ENCODE measurements at regions not wholly inside any gene's neighbourhood (a gene's known extent, or its start where the extent isn't known, plus 50 kb on each side); places are given as distances from the start of the nearest gene placed in this dataset.
A peak's percentile ranks its signal among the peaks of the same experiment; 100 is the strongest.

GRCh38 chr14:43175896-43176295 lies 1331.2 kb downstream of the FSCB start:
- no peak for FAIRE-seq
- ChIA-PET CTCF (ENCODE audit: low intra/inter-chr PET ratio, low total read pairs) (no interaction called here), POLR2A (no interaction called here)
- TF ChIP-seq NFIB (CRISPR knock-in tag; IDR thresholded peaks at IDR 0.05; ENCODE audit: borderline replicate concordance) (no peak), MNT (IDR thresholded peaks at IDR 0.05) (peak; percentile 97), ZBTB7A (CRISPR knock-in tag; IDR thresholded peaks at IDR 0.05) (0 out of 2 replicates have a peak, but pooled peaks have one; percentile 49), CAMTA2 (CRISPR knock-in tag; IDR thresholded peaks at IDR 0.05; ENCODE audit: borderline replicate concordance) (no peak), HCFC1 (IDR thresholded peaks at IDR 0.05; ENCODE audit: low read depth, low read length) (no peak), ZNF407 (CRISPR knock-in tag; IDR thresholded peaks at IDR 0.05; ENCODE audit: not compliant biosample characterization) (no peak), DZIP1 (CRISPR knock-in tag; IDR thresholded peaks at IDR 0.05) (no peak), PHB2 (IDR thresholded peaks at IDR 0.05; ENCODE audit: partially characterized antibody) (no peak)
- Histone ChIP-seq H3K36me3 (replicated peaks in 1 of 2; ENCODE audit: control insufficient read depth in 1 of 2, insufficient read depth in 2 of 2, low read length in 2 of 2) (no peaks in the 10 kb centered on the region), H3K79me2 (ENCODE audit: insufficient read depth, low read length) (no peaks in the 10 kb centered on the region), H3K4me3 (replicated peaks in 1 of 3; ENCODE audit: insufficient read depth in 1 of 3, low read depth in 2 of 3, low read length in 3 of 3) (no peak overlapping the region), H3K9ac (ENCODE audit: insufficient read depth, low read depth, low read length) (no peak overlapping the region), H3K4me1 (ENCODE audit: insufficient read depth, low read length) (no peaks in the 10 kb centered on the region), H3K4me2 (ENCODE audit: low read depth, low read length) (no peak overlapping the region), H3K9me3 (ENCODE audit: low read length) (peaks cover 94% of the 10 kb centered on the region), H2AFZ (ENCODE audit: low read length) (no peak overlapping the region), H4K20me1 (ENCODE audit: insufficient read depth, low read length) (no peaks in the 10 kb centered on the region), H3K27ac (ENCODE audit: extremely low read length, insufficient read depth, low read length) (no peak overlapping the region), H3K27me3 (ENCODE audit: control insufficient read depth in 1 of 2, insufficient read depth in 2 of 2, low read length in 2 of 2) (no peaks in the 10 kb centered on the region)
- no TSS peak for BruUV-seq (replicated peaks)
- ATAC-seq: no peak; the same call in 2 of the 3 replicates
- WGBS (ENCODE audit: low lambda C conversion rate): 2% methylated on average over 2 of the region's 2 CpGs
- DNase-seq (ENCODE audit: low spot score): no peak
- intact Hi-C loops (cut with micrococcal nuclease; ENCODE audit: unreplicated experiment) (no loop called here), in situ Hi-C loops (cut with HindIII; ENCODE audit: extremely low pct_ligation_motif_present, low pct_unique_long_range_greater_than_20kb) (no loop called here)
